Activated T-cell treated with anti-CD3 and anti-CD28 coated beads for 1 hour (primary cell): ENCODE measurements at regions not wholly inside any gene's neighbourhood (a gene's known extent, or its start where the extent isn't known, plus 50 kb on each side); places are given as distances from the start of the nearest gene placed in this dataset.

Experiments
- DNase-seq: peaks from one replicate; pipeline ENCODE4 v3.0.0-alpha.2; 2020; ENCODE audit warnings: low read depth

DNA sequence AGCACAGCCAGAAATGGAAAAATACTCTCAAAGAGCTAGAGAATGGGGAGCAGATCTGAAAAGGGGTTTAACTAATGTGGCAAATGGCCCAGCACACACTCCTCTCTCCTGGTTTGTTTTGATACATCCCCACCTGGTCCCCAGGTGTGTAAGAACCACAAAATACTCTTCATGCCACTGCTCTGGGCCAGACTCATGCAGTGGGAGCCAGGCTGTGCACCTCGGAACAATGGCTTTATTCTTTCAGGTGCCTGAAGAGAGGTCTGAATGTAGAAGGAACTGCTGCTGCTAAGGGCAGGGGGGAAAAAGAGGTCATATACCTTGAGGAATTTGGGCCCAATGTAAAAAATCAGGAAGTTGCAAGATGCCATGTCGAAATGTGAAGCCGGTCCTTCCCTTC lies 123.9 kb upstream of the ADAMTSL1 start:
- DNase-seq = no peak

DNA sequence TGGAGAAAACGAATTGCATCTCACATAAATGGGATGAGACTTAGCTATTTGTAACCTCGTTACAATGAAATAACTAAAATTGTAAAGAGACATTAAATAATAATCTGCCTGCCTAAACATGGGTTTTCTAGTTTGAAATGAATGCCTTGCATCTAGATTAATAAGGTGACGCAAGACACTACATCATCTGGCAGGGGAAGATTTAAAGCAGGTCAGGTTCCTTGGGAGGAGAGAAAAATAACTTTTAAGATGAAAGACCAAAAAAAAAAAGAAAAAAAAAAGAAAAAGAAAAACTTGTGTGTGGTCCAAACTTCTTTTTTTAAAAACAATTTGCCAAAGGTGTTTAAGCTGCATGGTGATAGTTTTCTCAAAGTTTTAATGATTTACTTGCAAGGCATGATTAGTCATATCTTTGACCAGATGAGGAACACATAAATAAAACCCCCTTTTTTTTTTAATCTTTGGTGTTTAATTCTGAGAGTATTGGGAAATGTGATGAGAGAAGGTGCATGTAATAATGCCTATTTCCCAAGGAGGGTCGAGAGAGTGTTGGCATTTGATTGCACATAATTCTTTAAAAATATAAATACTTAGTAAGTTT lies 122.9 kb upstream of the ADAMTSL1 start:
- DNase-seq = no peak

DNA sequence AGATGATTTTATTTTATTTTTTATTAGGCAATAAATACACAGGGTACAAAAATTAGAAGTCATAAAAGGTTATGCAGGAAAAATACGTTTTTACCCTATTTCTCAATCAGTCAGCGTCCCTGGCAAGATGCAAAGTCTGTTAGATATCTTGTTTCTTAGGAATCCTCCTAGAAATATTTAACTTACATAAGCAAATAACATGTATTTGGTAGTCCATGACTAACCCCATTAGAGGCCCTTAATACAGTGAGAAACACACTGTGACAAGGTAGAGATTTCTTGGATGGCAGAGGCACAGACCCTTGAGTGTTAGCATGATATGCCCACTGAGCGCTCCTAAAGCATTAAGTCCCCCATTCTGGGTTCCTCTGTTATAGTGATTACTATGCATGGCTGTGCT lies 121.2 kb upstream of the ADAMTSL1 start:
- DNase-seq = no peak

DNA sequence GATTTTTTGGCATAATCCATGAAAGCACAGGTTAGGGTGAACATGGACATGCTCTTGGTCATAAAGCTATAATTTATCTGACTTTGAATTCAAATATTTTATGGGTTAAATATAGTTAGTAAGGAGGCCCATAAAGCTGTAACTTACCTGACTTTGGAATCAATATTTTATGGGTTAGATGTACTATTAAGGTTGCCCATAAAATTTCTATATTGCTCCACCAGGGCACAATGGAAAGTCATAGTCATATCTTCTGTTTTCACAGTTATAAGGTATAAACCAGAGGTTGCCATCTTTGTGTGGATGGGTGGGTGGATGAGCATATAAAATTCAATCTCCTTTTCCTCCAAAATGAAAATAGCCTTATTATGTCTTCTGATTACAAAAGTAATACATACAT lies 120.5 kb upstream of the ADAMTSL1 start:
- no peak for DNase-seq

DNA sequence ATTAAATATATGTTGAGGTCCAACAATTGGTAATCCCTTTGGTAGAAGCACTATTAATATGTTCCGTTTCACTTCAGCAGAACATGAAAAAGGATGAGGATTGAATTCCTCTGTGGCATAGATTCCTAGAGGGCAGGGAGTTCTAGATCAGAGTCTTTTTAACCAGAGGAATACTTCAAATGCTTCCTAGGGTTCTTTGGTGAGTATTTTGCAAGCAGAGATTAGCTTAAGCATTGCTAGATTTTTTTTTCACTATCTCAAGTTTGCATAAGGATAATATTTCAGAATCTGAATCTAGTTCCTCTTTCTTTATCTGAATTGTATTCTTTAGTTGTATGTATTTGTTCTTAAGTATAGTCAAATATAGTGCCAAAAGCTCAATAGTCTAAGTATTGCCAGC lies 116.6 kb upstream of the ADAMTSL1 start:
- no peak for DNase-seq

DNA sequence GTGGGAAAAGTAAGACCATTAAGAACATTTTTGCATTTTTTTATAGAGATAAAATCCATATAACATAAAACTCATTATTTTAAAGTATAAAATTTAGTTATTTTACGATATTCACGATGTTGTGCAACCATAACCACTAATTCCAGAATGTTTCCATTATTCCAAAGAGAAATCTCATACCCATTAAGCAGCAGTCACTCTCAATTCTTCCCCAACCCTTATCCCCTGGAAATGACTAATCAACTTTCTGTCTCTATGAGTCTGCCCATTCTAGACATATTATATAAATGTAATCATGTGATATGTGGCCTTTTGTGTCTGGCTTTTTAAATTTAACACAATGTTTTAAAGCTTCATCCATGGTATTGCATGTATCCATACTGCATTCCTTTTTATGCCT lies 115.6 kb upstream of the ADAMTSL1 start:
- no peak for DNase-seq

DNA sequence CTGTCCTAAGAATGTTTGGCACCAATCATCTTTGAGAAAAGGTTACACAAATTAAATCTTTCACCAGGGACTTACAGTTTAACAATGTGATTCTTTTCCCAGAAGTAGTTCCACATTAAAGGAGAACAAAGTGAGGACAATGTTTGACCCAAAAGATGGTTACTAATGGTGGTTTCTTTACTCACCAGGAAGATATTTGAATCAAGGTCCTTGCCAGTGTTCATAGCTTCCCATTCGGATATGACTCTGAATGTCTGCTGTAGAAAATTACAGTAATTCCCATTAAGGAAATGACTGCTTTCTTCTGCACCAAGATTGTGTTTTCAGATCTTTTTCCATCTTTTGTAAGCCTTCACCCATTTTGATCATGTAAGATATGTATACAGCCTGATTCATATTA lies 114.6 kb upstream of the ADAMTSL1 start:
- no peak for DNase-seq

DNA sequence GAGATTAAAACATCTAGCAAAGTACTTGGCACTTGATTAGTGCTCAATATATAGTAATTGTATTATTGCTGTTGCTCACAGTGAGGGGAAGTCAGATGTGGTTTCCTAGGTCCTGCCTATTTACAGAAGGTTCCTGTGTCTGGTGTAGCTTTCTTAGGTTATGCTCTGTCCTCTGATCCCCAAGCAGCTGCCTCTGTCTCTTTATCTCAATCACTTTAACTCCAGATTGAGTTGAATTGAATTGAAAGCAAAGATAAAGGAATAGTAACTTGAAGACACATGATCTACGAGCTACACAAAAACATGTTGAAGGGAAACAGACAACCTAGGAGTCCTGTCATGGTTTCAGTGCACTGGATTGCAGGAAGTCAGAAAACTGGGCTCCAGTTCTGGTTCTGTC lies 113.9 kb upstream of the ADAMTSL1 start:
- DNase-seq = no peak

DNA sequence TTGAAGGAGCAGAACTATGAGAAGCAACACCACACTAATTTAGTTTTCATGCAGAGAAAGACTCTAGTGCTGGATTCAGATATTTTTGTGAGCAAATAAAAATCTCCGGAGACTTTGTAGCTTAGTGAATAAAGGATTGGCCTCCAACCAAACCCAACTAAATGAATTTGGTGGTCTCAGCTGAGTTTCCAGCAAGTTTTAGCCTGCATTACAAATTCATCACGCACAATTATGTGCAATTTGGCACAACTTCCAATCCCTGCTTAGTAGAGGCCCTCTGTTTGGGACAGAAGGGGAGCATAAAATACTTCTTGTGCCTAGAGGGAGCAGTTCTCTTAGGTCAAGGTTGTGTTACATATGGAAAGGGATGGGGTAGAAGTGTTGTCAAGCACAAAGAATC lies 112.3 kb upstream of the ADAMTSL1 start:
- DNase-seq = no peak

DNA sequence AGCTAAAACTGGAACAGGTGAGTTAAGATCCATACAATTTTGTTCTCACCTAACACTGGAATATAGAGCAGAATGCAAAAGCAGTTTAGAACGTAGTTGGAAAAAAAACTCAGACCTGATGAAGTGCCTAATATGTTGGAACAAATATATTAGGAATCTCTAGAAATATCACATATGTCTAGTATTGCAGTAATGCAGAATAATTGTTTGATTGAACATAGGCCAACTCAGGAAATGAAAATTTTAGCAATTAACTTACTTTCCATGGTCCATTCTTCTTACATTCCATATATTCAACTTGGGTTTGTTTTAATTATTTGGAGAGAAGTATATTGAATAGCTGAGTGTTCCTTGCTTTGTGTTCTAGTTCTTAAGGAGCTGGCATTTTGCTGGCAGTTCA lies 111.8 kb upstream of the ADAMTSL1 start:
- no peak for DNase-seq

DNA sequence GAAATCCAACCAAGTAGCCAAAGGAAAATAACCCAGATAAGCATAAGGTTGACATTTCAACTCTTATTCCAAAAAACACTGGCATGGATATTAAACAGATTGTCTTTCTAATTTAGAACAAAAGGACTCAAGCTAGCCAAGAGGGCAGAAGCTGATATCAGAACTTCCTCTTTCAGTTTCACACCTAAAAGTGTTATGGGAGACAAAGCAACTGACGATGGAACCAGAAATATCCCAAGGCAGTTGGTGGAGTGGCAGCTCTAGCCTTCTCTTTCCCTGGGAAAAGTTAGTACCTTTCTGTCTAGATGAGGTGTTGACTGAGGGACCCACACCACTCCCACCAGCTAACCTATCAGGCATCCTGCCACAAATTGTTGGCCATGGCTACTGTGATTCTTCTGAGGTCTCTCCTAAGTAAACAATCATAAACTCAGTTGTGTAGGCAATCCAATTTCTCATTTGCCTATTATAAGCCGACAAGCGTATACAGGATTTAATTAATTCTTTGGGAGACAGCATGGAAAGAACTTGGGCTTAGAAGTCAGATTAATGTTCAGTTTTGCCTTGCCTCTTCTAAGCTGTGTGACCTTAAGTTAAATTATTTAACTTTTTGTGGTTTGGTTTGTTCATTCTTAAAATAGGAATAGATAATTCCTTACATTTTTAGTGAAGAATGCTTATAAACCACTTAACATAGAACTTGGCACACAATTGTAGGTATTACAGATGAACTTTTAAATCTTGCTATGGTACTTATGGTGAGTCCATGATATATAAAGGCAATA lies 110.9 kb upstream of the ADAMTSL1 start:
- no peak for DNase-seq

DNA sequence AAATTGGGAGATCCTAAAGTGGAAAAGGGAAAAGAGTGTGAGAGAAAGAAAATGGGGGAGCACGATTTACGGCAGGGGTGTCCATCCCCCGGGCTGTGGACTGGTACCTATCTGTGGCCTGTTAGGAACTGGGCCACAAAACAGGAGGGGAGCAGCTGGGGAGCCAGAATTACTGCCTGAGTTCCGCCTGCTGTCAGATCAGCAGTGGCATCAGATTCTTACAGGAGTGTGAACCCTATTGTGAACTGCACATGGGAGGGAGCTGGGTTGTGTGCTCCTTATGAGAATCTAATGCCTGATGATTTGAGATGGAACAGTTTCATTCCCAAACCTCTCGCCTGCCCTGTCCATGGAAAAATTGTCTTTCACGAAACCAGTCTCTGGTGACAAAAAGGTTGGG lies 108.3 kb upstream of the ADAMTSL1 start:
- no peak for DNase-seq

DNA sequence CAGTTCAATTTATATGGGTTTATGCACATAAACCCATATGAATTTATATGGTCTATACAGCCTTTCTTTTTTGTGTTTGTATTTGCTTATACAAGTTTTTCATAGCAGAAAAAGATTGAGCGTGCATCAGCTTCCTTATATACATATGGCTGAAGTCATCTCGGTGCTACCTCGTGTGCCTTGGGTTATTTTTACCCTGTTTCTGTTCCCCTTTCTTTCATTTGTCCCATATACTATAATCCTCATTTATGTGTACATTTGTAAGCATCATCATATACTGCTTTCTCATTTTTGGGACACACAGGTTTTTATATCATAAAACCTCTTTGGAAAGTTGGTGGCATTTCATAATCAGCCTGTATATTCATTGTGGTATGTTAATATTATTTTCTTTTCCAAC lies 107.8 kb upstream of the ADAMTSL1 start:
- no peak for DNase-seq

DNA sequence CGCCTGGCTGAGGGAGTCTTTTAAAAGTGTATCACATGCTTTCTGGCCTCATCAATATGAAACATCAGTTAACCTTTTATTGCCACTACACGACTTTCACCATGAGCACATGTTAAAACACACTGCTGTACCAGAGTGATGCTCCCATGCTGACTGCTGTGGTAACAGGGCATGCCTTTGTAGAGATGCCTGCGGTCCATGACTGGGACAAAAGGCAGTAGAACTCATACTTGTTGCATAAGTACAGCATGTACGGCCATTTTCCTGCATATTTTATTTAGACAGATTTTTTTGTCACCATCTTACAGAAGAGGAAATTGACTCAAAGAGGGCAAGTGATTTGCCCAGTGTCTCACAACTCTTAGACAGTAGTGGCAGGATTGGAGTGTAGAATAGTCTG lies 105.7 kb upstream of the ADAMTSL1 start:
- no peak for DNase-seq

DNA sequence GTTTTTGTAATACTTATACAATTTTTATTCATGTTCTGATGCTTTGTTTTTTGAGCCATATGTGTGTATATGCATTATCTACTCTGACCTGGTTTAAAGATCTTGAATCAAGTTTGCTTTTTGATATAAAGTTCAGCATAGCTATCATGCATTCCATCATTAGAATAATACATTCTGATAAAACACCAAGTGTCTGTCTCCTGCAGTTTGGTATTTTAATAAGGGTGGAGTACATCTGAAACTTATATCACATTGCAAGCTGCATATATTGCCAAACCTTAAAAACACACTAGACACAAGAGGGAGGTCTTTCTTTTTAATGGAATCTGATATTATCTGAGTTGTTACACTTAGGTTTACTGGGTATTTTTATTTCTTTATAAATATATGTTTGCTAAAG lies 102.8 kb upstream of the ADAMTSL1 start:
- DNase-seq = no peak

DNA sequence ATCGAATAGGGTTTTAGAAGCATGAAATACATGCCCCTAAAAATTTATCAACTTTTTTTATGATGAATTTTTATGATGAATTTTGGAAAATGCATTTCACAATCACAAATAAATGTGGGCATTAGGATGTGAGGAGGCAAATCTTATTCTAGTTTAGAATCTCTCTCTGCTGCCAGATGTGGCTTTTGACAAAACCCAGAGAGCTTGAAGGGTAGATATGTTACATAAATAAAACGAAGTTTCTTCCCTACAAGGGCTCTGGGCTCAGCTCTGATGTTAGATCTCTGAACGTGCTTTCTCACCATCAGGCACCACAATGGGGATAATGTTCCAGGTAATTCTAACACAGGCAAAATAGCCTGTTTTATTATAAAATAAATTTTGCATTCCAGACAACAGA lies 102.3 kb upstream of the ADAMTSL1 start:
- no peak for DNase-seq

DNA sequence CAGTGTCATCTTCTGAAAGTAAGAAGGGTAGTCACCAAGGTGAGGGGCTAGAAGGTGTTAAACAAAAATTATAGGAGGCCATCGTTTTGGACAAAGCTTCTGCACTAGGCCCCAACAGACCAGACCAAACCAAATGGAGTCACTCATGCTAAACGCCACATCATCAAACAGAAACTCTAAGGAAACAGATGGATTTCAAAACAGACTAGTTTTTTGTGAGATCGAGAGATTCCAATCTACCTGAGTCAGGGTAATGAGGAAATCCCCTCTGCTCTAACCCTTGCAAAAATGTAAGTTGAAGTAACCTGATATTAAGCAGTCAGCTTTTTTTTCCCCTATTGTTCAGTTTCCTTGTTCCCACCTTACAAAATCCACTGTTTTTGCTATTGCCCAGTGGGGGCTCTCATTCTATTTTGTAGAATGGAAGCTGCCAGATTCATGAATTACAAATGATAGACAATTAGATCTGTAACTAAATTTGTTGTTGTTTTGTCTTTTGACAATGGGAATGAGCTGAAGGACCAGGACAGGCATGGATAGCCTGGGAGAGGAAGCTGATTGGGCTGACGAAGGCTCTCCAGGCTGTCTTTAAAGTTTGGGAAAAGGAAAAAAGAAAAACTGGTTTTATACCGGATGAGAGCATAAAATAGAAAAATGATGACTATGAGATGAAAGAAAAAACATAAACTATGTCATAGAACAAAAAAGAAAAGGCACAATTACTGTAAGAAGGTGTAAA lies 94.7 kb upstream of the ADAMTSL1 start:
- DNase-seq = no peak

DNA sequence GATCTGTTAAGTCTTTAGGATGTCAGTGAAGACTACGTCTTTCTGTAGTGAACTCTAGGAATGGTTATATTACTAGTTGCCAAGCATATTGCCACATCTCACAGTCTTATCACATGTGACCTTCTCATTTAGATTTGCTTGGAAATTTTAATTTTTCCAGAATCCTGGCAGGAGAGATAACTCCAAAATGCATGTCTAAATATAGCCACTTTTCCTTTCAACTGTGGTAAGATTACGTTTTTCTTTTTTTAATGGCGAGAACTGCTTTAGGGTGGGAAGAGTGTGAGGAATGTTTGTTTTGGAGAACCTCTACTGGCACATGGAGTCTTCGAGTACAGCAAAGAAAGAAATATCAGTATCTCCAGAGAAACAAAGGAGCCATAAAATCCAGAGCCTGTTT lies 91.7 kb upstream of the ADAMTSL1 start:
- DNase-seq = no peak

DNA sequence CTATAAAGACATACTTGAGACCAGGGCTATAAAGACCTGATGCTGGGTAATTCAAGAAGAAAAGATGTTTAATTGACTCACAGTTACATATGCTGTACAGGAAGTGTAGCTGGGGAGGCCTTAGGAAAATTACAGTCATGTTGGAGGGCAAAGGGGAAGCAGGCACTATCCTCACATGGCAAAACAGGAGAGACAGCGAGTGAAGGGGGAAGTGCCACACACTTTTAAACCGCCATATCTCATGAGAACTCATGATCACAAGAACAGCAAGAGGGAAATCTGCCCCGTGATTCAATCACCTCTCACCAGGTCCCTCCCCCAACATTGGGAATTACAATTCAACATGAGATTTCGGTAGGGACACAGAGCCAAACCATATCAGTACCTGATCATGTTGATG lies 89.9 kb upstream of the ADAMTSL1 start:
- no peak for DNase-seq

DNA sequence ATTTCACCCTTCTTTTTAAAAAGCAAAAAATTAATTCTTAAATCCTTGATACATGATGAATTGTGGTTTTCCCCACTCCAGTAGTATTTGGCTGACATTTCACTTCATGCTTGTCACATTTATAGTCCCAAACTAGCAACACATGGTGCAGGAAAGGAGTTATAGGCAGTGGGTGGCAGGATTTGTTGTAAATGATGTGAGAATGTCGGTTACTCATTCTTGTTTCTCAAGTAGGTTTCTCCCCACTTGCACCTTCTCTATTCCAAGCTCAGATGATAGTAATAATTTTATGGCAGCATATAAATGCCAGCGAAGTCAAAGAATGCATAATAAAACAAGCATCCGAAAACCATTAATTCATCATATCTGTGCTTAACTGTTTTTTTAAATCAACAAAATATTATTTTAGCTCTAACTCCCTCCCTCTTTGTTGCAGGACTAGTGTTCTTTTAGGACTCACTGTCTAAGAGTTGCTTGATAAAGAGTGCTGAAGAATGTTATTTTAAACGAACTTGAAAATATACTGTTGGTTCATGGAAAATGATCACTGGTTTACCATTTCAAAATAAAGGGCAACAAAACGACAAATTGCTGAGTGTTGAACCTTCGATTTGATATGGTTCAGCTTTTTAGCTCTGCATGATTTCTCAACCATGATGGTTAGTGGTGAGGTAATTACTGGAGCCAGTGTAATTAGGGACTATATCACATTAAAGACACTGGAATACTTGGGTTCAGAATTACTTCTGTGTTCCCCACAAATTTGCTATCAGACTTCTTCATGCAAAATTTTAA lies 88.1 kb upstream of the ADAMTSL1 start:
- DNase-seq = no peak

DNA sequence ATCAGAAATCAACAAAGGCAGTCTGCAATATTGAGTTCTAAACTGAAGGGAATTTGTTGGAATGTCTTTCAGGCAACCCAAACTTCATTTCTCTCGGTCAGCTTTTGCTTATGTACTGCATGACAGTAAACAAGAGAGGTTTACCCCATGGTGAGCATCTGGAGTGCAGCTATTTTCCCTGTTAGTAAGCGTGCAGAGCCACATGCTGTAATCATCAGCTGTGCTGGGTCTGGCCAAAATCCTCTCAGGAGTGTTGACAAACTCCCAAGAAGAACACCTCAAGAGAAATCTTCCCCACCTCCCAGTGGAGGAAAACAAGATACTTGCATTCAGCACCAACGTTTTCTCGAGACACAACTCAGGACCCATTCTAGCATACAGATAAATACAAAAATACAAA lies 83.6 kb upstream of the ADAMTSL1 start:
- no peak for DNase-seq

DNA sequence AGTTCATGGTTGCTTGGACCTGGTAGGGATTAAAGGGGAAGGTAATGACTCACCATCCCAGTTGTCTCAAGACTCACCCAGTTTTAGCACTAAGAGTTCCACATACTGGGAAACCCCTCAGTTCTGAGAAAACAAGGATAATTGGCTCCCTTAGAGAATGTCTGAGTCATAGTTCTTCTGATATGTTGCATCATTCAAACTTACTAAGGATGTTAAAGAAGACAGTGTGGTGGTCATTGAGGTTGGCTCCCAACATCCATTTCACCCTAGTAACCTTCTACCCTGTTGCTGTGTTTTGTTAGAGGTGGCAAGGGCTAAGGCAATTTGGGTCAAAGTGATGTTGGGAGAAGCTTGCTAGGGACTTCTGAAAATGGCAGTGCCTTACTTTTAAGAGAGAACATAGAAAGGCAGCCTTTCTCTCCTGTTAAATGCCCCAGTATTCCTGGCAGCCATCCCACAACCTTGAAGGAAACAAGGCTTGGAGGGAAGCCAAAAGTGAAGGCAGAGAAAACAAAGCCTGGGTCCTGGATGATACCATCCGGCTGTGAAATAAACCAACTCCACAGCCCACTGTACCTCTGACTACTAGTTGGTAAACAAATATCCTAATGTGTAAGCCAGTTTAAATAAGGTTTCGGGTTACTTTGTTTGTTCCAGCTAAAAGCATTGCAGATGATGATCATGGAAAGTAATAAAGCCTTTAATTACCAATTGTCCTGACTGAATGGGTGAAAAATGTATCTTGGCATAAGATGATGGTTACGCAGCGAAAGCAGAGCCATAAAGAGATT lies 80.4 kb upstream of the ADAMTSL1 start:
- no peak for DNase-seq
